C4-2B (cell line): ENCODE measurements at regions not wholly inside any gene's neighbourhood (a gene's known extent, or its start where the extent isn't known, plus 50 kb on each side); places are given as distances from the start of the nearest gene placed in this dataset.

Experiments
- ZFX ChIP-seq: fragments of 450-650 bp; IDR thresholded peaks from 2 replicates; pipeline ENCODE4 v1.6.1; 2017
- TF ChIP-seq, protein P1 (sequence below): fragments of 450-650 bp; conservative IDR thresholded peaks from 2 replicates; pipeline ENCODE4 v1.5.1; 2017; ENCODE audit warnings: mild to moderate bottlenecking

DNA sequence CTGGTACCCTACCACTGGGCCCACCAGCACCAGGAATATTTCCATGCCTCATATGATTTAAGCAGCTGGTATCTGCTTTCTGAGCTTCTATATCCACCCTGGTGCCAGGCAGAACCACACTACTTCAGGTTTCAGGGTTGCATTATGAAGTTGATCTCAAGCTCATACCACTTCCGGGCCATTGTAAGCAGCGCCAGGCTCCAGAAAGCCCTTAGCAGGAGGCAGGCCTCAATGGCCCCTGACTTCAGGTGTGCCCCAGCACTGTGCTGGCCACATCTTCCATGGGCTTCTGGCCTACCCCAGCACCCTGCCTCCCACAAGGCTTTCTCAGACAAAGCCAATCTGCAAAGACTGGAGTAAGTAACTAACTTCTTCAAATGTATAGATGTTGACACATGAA lies 391.3 kb upstream of the GRM3 start:
- TF ChIP-seq, protein P1, sequence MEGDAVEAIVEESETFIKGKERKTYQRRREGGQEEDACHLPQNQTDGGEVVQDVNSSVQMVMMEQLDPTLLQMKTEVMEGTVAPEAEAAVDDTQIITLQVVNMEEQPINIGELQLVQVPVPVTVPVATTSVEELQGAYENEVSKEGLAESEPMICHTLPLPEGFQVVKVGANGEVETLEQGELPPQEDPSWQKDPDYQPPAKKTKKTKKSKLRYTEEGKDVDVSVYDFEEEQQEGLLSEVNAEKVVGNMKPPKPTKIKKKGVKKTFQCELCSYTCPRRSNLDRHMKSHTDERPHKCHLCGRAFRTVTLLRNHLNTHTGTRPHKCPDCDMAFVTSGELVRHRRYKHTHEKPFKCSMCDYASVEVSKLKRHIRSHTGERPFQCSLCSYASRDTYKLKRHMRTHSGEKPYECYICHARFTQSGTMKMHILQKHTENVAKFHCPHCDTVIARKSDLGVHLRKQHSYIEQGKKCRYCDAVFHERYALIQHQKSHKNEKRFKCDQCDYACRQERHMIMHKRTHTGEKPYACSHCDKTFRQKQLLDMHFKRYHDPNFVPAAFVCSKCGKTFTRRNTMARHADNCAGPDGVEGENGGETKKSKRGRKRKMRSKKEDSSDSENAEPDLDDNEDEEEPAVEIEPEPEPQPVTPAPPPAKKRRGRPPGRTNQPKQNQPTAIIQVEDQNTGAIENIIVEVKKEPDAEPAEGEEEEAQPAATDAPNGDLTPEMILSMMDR = no peak
- TF ChIP-seq ZFX = no peak
